ENCODE measurements at regions not wholly inside any gene's neighbourhood (a gene's known extent, or its start where the extent isn't known, plus 50 kb on each side); places are given as distances from the start of the nearest gene placed in this dataset.

GRCh38 chr13:90168953-90169352 is 1178.5 kb upstream of the MIR17HG start:
- TF ChIP-seq EZH2 (IDR thresholded peaks at IDR 0.05; ENCODE audit: low read length, unreplicated experiment): no peak
- no peak for TF ChIP-seq CTCF (conservative IDR thresholded peaks at IDR 0.05; ENCODE audit: low read depth, low read length)
- TF ChIP-seq EZH2phosphoT487 (IDR thresholded peaks at IDR 0.05; ENCODE audit: borderline replicate concordance, low read length): no peak
- H3K27me3 ChIP-seq (ENCODE audit: low read length): no peaks in the 10 kb centered on the region
- H3F3A ChIP-seq (ENCODE audit: low read length, unreplicated experiment): no peaks in the 10 kb centered on the region
- POLR2A ChIA-PET (ENCODE audit: unreplicated experiment): no interaction called here
- no TSS peak for BruUV-seq (replicated peaks)
- no peak overlapping the region for H3K9ac ChIP-seq (ENCODE audit: low read length)
- CTCF ChIA-PET: no interaction called here
- ATAC-seq (no peak), DNase-seq (no peak)
- H4K20me1 ChIP-seq (ENCODE audit: low read length): no peaks in the 10 kb centered on the region
- H3K79me2 ChIP-seq (ENCODE audit: low read length): no peaks in the 10 kb centered on the region
- no peaks in the 10 kb centered on the region for H3K9me2 ChIP-seq (replicated peaks; ENCODE audit: low read length)
- no peak overlapping the region for H2AFZ ChIP-seq (ENCODE audit: low read length)
- no peak overlapping the region for H3K27ac ChIP-seq (ENCODE audit: low read length)
- no peak overlapping the region for H3K4me3 ChIP-seq (ENCODE audit: low read length)
- no peaks in the 10 kb centered on the region for H3K36me3 ChIP-seq (ENCODE audit: low read depth, low read length)
- no peaks in the 10 kb centered on the region for H3K9me3 ChIP-seq (ENCODE audit: low read length)
- intact Hi-C loops (cut with micrococcal nuclease): no loop called here
- H3K4me2 ChIP-seq (ENCODE audit: low read length): no peak overlapping the region
- H3K4me1 ChIP-seq (ENCODE audit: insufficient read depth, low read length): no peaks in the 10 kb centered on the region

- intact Hi-C loops (cut with micrococcal nuclease): no loop called here
- CTCF ChIA-PET: no interaction called here
- Histone ChIP-seq H3K79me2 (ENCODE audit: low read length) (no peaks in the 10 kb centered on the region), H3K27me3 (ENCODE audit: low read length) (no peaks in the 10 kb centered on the region), H4K20me1 (ENCODE audit: low read length) (no peaks in the 10 kb centered on the region), H2AFZ (ENCODE audit: low read length) (no peak overlapping the region), H3K9me2 (replicated peaks; ENCODE audit: low read length) (no peaks in the 10 kb centered on the region), H3K4me2 (ENCODE audit: low read length) (no peak overlapping the region), H3K27ac (ENCODE audit: low read length) (no peak overlapping the region), H3K36me3 (ENCODE audit: low read depth, low read length) (no peaks in the 10 kb centered on the region), H3F3A (ENCODE audit: low read length, unreplicated experiment) (no peaks in the 10 kb centered on the region), H3K9ac (ENCODE audit: low read length) (no peak overlapping the region), H3K4me1 (ENCODE audit: insufficient read depth, low read length) (no peaks in the 10 kb centered on the region), H3K4me3 (ENCODE audit: low read length) (no peak overlapping the region), H3K9me3 (ENCODE audit: low read length) (no peaks in the 10 kb centered on the region)
- BruUV-seq (replicated peaks): no TSS peak
- TF ChIP-seq EZH2phosphoT487 (IDR thresholded peaks at IDR 0.05; ENCODE audit: borderline replicate concordance, low read length) (no peak), EZH2 (IDR thresholded peaks at IDR 0.05; ENCODE audit: low read length, unreplicated experiment) (no peak), CTCF (conservative IDR thresholded peaks at IDR 0.05; ENCODE audit: low read depth, low read length) (no peak)
- POLR2A ChIA-PET (ENCODE audit: unreplicated experiment): no interaction called here
- DNase-seq (no peak), ATAC-seq (no peak)
These were observed 1177.3 kb upstream of the MIR17HG start for GRCh38 chr13:90170208-90170607.

GRCh38 chr13:90171649-90172048 is 1175.8 kb upstream of the MIR17HG start:
- Histone ChIP-seq H3K4me2 (ENCODE audit: low read length) (no peak overlapping the region), H2AFZ (ENCODE audit: low read length) (no peak overlapping the region), H3K9me3 (ENCODE audit: low read length) (no peaks in the 10 kb centered on the region), H3K4me1 (ENCODE audit: insufficient read depth, low read length) (no peaks in the 10 kb centered on the region), H3K79me2 (ENCODE audit: low read length) (no peaks in the 10 kb centered on the region), H3K9me2 (replicated peaks; ENCODE audit: low read length) (no peaks in the 10 kb centered on the region), H4K20me1 (ENCODE audit: low read length) (no peaks in the 10 kb centered on the region), H3K27ac (ENCODE audit: low read length) (no peak overlapping the region), H3K27me3 (ENCODE audit: low read length) (no peaks in the 10 kb centered on the region), H3K9ac (ENCODE audit: low read length) (no peak overlapping the region), H3F3A (ENCODE audit: low read length, unreplicated experiment) (no peaks in the 10 kb centered on the region), H3K4me3 (ENCODE audit: low read length) (no peak overlapping the region), H3K36me3 (ENCODE audit: low read depth, low read length) (no peaks in the 10 kb centered on the region)
- intact Hi-C loops (cut with micrococcal nuclease): no loop called here
- ChIA-PET POLR2A (ENCODE audit: unreplicated experiment) (no interaction called here), CTCF (no interaction called here)
- ATAC-seq: no peak
- no TSS peak for BruUV-seq (replicated peaks)
- no peak for DNase-seq
- no peak for TF ChIP-seq EZH2phosphoT487 (IDR thresholded peaks at IDR 0.05; ENCODE audit: borderline replicate concordance, low read length)
- TF ChIP-seq CTCF (conservative IDR thresholded peaks at IDR 0.05; ENCODE audit: low read depth, low read length): no peak
